ENCODE measurements at regions not wholly inside any gene's neighbourhood (a gene's known extent, or its start where the extent isn't known, plus 50 kb on each side); places are given as distances from the start of the nearest gene placed in this dataset.

GRCh38 chr12:92421042-92421441 is 275.4 kb upstream of the BTG1 start:
- Histone ChIP-seq H3K27ac (ENCODE audit: low read depth in 2 of 2, low read length in 1 of 2) (no peak overlapping the region), H3K27me3 (ENCODE audit: control insufficient read depth in 1 of 2, insufficient read depth in 2 of 2, low read length in 2 of 2) (no peaks in the 10 kb centered on the region), H3K4me3 (ENCODE audit: low read depth in 1 of 2, low read length in 2 of 2) (no peak overlapping the region), H3K4me1 (ENCODE audit: control insufficient read depth in 2 of 2, insufficient read depth in 2 of 2, low read length in 1 of 2) (no peaks in the 10 kb centered on the region), H3K9me3 (ENCODE audit: control insufficient read depth in 2 of 2, insufficient read depth in 1 of 2, low read depth in 1 of 2, low read length in 1 of 2) (no peaks in the 10 kb centered on the region), H3K36me3 (ENCODE audit: control insufficient read depth in 2 of 2, insufficient read depth in 2 of 2, low read length in 1 of 2) (no peaks in the 10 kb centered on the region)
- 96 to 100% methylated on average over 1 of the region's 1 CpG for WGBS, 2 donors

GRCh38 chr12:92419201-92419600 is 273.6 kb upstream of the BTG1 start:
- no peak overlapping the region for H3K4me3 ChIP-seq (ENCODE audit: low read depth in 1 of 2, low read length in 2 of 2)
- no peaks in the 10 kb centered on the region for H3K27me3 ChIP-seq (ENCODE audit: control insufficient read depth in 1 of 2, insufficient read depth in 2 of 2, low read length in 2 of 2)
- WGBS, 2 donors, result 42 to 63% methylated on average over 1 of the region's 1 CpG
- no peaks in the 10 kb centered on the region for H3K36me3 ChIP-seq (ENCODE audit: control insufficient read depth in 2 of 2, insufficient read depth in 2 of 2, low read length in 1 of 2)
- no peak overlapping the region for H3K27ac ChIP-seq (ENCODE audit: low read depth in 2 of 2, low read length in 1 of 2)
- no peaks in the 10 kb centered on the region for H3K4me1 ChIP-seq (ENCODE audit: control insufficient read depth in 2 of 2, insufficient read depth in 2 of 2, low read length in 1 of 2)
- no peaks in the 10 kb centered on the region for H3K9me3 ChIP-seq (ENCODE audit: control insufficient read depth in 2 of 2, insufficient read depth in 1 of 2, low read depth in 1 of 2, low read length in 1 of 2)

GRCh38 chr12:92418381-92418780 is 272.7 kb upstream of the BTG1 start:
- 91 to 92% methylated on average over 2 of the region's 2 CpGs for WGBS, 2 donors

GRCh38 chr12:92417373-92417772 is 271.7 kb upstream of the BTG1 start:
- H3K27me3 ChIP-seq (ENCODE audit: control insufficient read depth in 1 of 2, insufficient read depth in 2 of 2, low read length in 2 of 2), result no peaks in the 10 kb centered on the region
- H3K36me3 ChIP-seq (ENCODE audit: control insufficient read depth in 2 of 2, insufficient read depth in 2 of 2, low read length in 1 of 2), result no peaks in the 10 kb centered on the region
- no peak overlapping the region for H3K4me3 ChIP-seq (ENCODE audit: low read depth in 1 of 2, low read length in 2 of 2)
- H3K27ac ChIP-seq (ENCODE audit: low read depth in 2 of 2, low read length in 1 of 2), result no peak overlapping the region
- H3K4me1 ChIP-seq (ENCODE audit: control insufficient read depth in 2 of 2, insufficient read depth in 2 of 2, low read length in 1 of 2), result no peaks in the 10 kb centered on the region
- H3K9me3 ChIP-seq (ENCODE audit: control insufficient read depth in 2 of 2, insufficient read depth in 1 of 2, low read depth in 1 of 2, low read length in 1 of 2), result no peaks in the 10 kb centered on the region
- WGBS, 2 donors, result 97 to 98% methylated on average over 2 of the region's 2 CpGs

More at GRCh38 chr12:92418381-92418780, 272.7 kb upstream of the BTG1 start:
- no peaks in the 10 kb centered on the region for H3K36me3 ChIP-seq (ENCODE audit: control insufficient read depth in 2 of 2, insufficient read depth in 2 of 2, low read length in 1 of 2)
- H3K9me3 ChIP-seq (ENCODE audit: control insufficient read depth in 2 of 2, insufficient read depth in 1 of 2, low read depth in 1 of 2, low read length in 1 of 2), result no peaks in the 10 kb centered on the region
- no peaks in the 10 kb centered on the region for H3K4me1 ChIP-seq (ENCODE audit: control insufficient read depth in 2 of 2, insufficient read depth in 2 of 2, low read length in 1 of 2)
- H3K4me3 ChIP-seq (ENCODE audit: low read depth in 1 of 2, low read length in 2 of 2), result no peak overlapping the region
- no peak overlapping the region for H3K27ac ChIP-seq (ENCODE audit: low read depth in 2 of 2, low read length in 1 of 2)
- no peaks in the 10 kb centered on the region for H3K27me3 ChIP-seq (ENCODE audit: control insufficient read depth in 1 of 2, insufficient read depth in 2 of 2, low read length in 2 of 2)

- no peaks in the 10 kb centered on the region for H3K27me3 ChIP-seq (ENCODE audit: control insufficient read depth in 1 of 2, insufficient read depth in 2 of 2, low read length in 2 of 2)
- no peaks in the 10 kb centered on the region for H3K4me1 ChIP-seq (ENCODE audit: control insufficient read depth in 2 of 2, insufficient read depth in 2 of 2, low read length in 1 of 2)
- no peaks in the 10 kb centered on the region for H3K36me3 ChIP-seq (ENCODE audit: control insufficient read depth in 2 of 2, insufficient read depth in 2 of 2, low read length in 1 of 2)
- H3K27ac ChIP-seq (ENCODE audit: low read depth in 2 of 2, low read length in 1 of 2), result no peak overlapping the region
- H3K4me3 ChIP-seq (ENCODE audit: low read depth in 1 of 2, low read length in 2 of 2), result no peak overlapping the region
- 79 to 85% methylated on average over 4 of the region's 4 CpGs for WGBS, 2 donors
- no peaks in the 10 kb centered on the region for H3K9me3 ChIP-seq (ENCODE audit: control insufficient read depth in 2 of 2, insufficient read depth in 1 of 2, low read depth in 1 of 2, low read length in 1 of 2)
Observed at GRCh38 chr12:92416385-92416812, 270.8 kb upstream of the BTG1 start.

GRCh38 chr12:92414170-92415070 is 268.8 kb upstream of the BTG1 start:
- H3K9me3 ChIP-seq (ENCODE audit: control insufficient read depth in 2 of 2, insufficient read depth in 1 of 2, low read depth in 1 of 2, low read length in 1 of 2), result no peaks in the 10 kb centered on the region
- no peaks in the 10 kb centered on the region for H3K36me3 ChIP-seq (ENCODE audit: control insufficient read depth in 2 of 2, insufficient read depth in 2 of 2, low read length in 1 of 2)
- H3K4me3 ChIP-seq (ENCODE audit: low read depth in 1 of 2, low read length in 2 of 2), result no peak overlapping the region
- H3K27me3 ChIP-seq (ENCODE audit: control insufficient read depth in 1 of 2, insufficient read depth in 2 of 2, low read length in 2 of 2), result no peaks in the 10 kb centered on the region
- 44 to 51% methylated on average over 5 of the region's 5 CpGs for WGBS, 2 donors
- no peaks in the 10 kb centered on the region for H3K4me1 ChIP-seq (ENCODE audit: control insufficient read depth in 2 of 2, insufficient read depth in 2 of 2, low read length in 1 of 2)
- H3K27ac ChIP-seq (ENCODE audit: low read depth in 2 of 2, low read length in 1 of 2), result no peak overlapping the region

- 96 to 98% methylated on average over 3 of the region's 3 CpGs for WGBS, 2 donors
Observed at GRCh38 chr12:92413286-92413685, 267.6 kb upstream of the BTG1 start.

GRCh38 chr12:92412856-92413255 is 267.2 kb upstream of the BTG1 start:
- Histone ChIP-seq H3K36me3 (ENCODE audit: control insufficient read depth in 2 of 2, insufficient read depth in 2 of 2, low read length in 1 of 2) (no peaks in the 10 kb centered on the region), H3K9me3 (ENCODE audit: control insufficient read depth in 2 of 2, insufficient read depth in 1 of 2, low read depth in 1 of 2, low read length in 1 of 2) (no peaks in the 10 kb centered on the region), H3K4me1 (ENCODE audit: control insufficient read depth in 2 of 2, insufficient read depth in 2 of 2, low read length in 1 of 2) (no peaks in the 10 kb centered on the region), H3K4me3 (ENCODE audit: low read depth in 1 of 2, low read length in 2 of 2) (no peak overlapping the region), H3K27me3 (ENCODE audit: control insufficient read depth in 1 of 2, insufficient read depth in 2 of 2, low read length in 2 of 2) (no peaks in the 10 kb centered on the region), H3K27ac (ENCODE audit: low read depth in 2 of 2, low read length in 1 of 2) (no peak overlapping the region)

More at GRCh38 chr12:92413286-92413685, 267.6 kb upstream of the BTG1 start:
- no peaks in the 10 kb centered on the region for H3K4me1 ChIP-seq (ENCODE audit: control insufficient read depth in 2 of 2, insufficient read depth in 2 of 2, low read length in 1 of 2)
- H3K36me3 ChIP-seq (ENCODE audit: control insufficient read depth in 2 of 2, insufficient read depth in 2 of 2, low read length in 1 of 2), result no peaks in the 10 kb centered on the region
- no peak overlapping the region for H3K27ac ChIP-seq (ENCODE audit: low read depth in 2 of 2, low read length in 1 of 2)
- H3K9me3 ChIP-seq (ENCODE audit: control insufficient read depth in 2 of 2, insufficient read depth in 1 of 2, low read depth in 1 of 2, low read length in 1 of 2), result no peaks in the 10 kb centered on the region
- H3K27me3 ChIP-seq (ENCODE audit: control insufficient read depth in 1 of 2, insufficient read depth in 2 of 2, low read length in 2 of 2), result no peaks in the 10 kb centered on the region
- no peak overlapping the region for H3K4me3 ChIP-seq (ENCODE audit: low read depth in 1 of 2, low read length in 2 of 2)

GRCh38 chr12:92411687-92412086 is 266.0 kb upstream of the BTG1 start:
- H3K4me1 ChIP-seq (ENCODE audit: control insufficient read depth in 2 of 2, insufficient read depth in 2 of 2, low read length in 1 of 2), result no peaks in the 10 kb centered on the region
- no peak overlapping the region for H3K27ac ChIP-seq (ENCODE audit: low read depth in 2 of 2, low read length in 1 of 2)
- H3K27me3 ChIP-seq (ENCODE audit: control insufficient read depth in 1 of 2, insufficient read depth in 2 of 2, low read length in 2 of 2), result no peaks in the 10 kb centered on the region
- H3K9me3 ChIP-seq (ENCODE audit: control insufficient read depth in 2 of 2, insufficient read depth in 1 of 2, low read depth in 1 of 2, low read length in 1 of 2), result no peaks in the 10 kb centered on the region
- H3K36me3 ChIP-seq (ENCODE audit: control insufficient read depth in 2 of 2, insufficient read depth in 2 of 2, low read length in 1 of 2), result no peaks in the 10 kb centered on the region
- 75 to 79% methylated on average over 2 of the region's 2 CpGs for WGBS, 2 donors
- H3K4me3 ChIP-seq (ENCODE audit: low read depth in 1 of 2, low read length in 2 of 2), result no peak overlapping the region
